ENCODE measurements at regions not wholly inside any gene's neighbourhood (a gene's known extent, or its start where the extent isn't known, plus 50 kb on each side); places are given as distances from the start of the nearest gene placed in this dataset.

DNA sequence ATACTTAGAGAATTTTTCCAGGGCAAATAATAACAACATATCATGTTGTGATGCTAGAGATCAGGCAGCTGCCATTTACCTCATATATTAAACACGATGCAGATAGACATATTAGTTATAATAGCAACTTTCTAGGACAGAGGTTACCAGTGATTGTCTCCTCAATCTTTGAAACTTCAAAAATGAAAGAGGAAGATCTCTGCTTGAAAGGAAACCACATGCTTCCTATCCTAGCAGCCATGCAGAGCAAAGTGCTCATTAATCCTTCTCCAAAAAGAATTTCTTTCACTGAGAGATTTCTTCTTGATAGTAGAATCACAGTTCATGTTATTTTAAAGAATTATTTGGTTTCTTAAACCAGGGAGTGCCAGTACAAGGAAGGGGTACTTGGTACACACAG lies 317.2 kb downstream of the CPS1 start:
- H4K20me1 ChIP-seq (ENCODE audit: insufficient read depth, low read length): no peaks in the 10 kb centered on the region
- no peak overlapping the region for H3K4me2 ChIP-seq (ENCODE audit: insufficient read depth, low read length)
- no peak for TF ChIP-seq CTCF (IDR thresholded peaks at IDR 0.05; ENCODE audit: extremely low read depth, low read depth, low read length)
- DNase-seq (ENCODE audit: insufficient read length, low spot score, missing footprints): no peak
- no peaks in the 10 kb centered on the region for H3K9me3 ChIP-seq (ENCODE audit: low read depth, low read length)
- no peaks in the 10 kb centered on the region for H3K36me3 ChIP-seq (ENCODE audit: insufficient read depth, low read length)
- no peak overlapping the region for H3K27ac ChIP-seq (ENCODE audit: low read depth, low read length)
- no peaks in the 10 kb centered on the region for H3K79me2 ChIP-seq (ENCODE audit: insufficient read depth, low read length)
- H2AFZ ChIP-seq (ENCODE audit: low read length): no peak overlapping the region
- no peaks in the 10 kb centered on the region for H3K4me1 ChIP-seq (ENCODE audit: insufficient read depth, low read length)
- H3K4me3 ChIP-seq (ENCODE audit: insufficient read depth, low read length): no peak overlapping the region
- no peaks in the 10 kb centered on the region for H3K27me3 ChIP-seq (ENCODE audit: insufficient read depth, low read length)

DNA sequence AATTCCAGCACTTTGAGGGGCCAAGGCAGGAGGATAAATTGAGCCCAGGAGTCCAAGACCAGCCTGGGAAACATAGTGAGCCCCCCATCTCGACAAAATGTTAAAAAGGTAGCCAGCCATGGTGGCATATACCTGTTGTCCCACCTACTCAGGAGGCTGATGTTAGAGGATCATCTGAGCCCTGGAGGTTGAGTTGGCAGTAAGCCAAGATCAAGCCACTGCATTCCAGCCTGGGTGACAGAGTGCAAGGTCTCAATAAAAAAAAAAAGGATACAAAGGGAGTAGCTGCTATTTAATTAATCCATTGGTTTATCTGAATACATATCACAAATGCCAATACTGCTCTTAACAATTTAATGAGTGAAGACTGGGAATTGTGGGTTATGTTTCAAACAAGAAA lies 327.8 kb downstream of the CPS1 start:
- DNase-seq (ENCODE audit: insufficient read length, low spot score, missing footprints): no peak
- no peak for TF ChIP-seq CTCF (IDR thresholded peaks at IDR 0.05; ENCODE audit: extremely low read depth, low read depth, low read length)
- Histone ChIP-seq H3K27me3 (ENCODE audit: insufficient read depth, low read length) (no peaks in the 10 kb centered on the region), H3K36me3 (ENCODE audit: insufficient read depth, low read length) (no peaks in the 10 kb centered on the region), H2AFZ (ENCODE audit: low read length) (no peak overlapping the region), H3K4me1 (ENCODE audit: insufficient read depth, low read length) (no peaks in the 10 kb centered on the region), H3K4me3 (ENCODE audit: insufficient read depth, low read length) (no peak overlapping the region), H3K9me3 (ENCODE audit: low read depth, low read length) (peaks cover 3% of the 10 kb centered on the region), H3K79me2 (ENCODE audit: insufficient read depth, low read length) (no peaks in the 10 kb centered on the region), H3K27ac (ENCODE audit: low read depth, low read length) (no peak overlapping the region), H4K20me1 (ENCODE audit: insufficient read depth, low read length) (no peaks in the 10 kb centered on the region), H3K4me2 (ENCODE audit: insufficient read depth, low read length) (no peak overlapping the region)

- no peak overlapping the region for H3K27ac ChIP-seq (ENCODE audit: low read depth, low read length)
- no peaks in the 10 kb centered on the region for H3K4me1 ChIP-seq (ENCODE audit: insufficient read depth, low read length)
- H3K36me3 ChIP-seq (ENCODE audit: insufficient read depth, low read length): no peaks in the 10 kb centered on the region
- no peaks in the 10 kb centered on the region for H3K79me2 ChIP-seq (ENCODE audit: insufficient read depth, low read length)
- TF ChIP-seq CTCF (IDR thresholded peaks at IDR 0.05; ENCODE audit: extremely low read depth, low read depth, low read length): no peak
- no peaks in the 10 kb centered on the region for H4K20me1 ChIP-seq (ENCODE audit: insufficient read depth, low read length)
- H3K9me3 ChIP-seq (ENCODE audit: low read depth, low read length): peaks cover 3% of the 10 kb centered on the region
- no peak for DNase-seq (ENCODE audit: insufficient read length, low spot score, missing footprints)
- H2AFZ ChIP-seq (ENCODE audit: low read length): no peak overlapping the region
- no peak overlapping the region for H3K4me3 ChIP-seq (ENCODE audit: insufficient read depth, low read length)
- no peak overlapping the region for H3K4me2 ChIP-seq (ENCODE audit: insufficient read depth, low read length)
- H3K27me3 ChIP-seq (ENCODE audit: insufficient read depth, low read length): no peaks in the 10 kb centered on the region
Observed at GRCh38 chr2:210888035-210888434, 331.6 kb downstream of the CPS1 start.

DNA sequence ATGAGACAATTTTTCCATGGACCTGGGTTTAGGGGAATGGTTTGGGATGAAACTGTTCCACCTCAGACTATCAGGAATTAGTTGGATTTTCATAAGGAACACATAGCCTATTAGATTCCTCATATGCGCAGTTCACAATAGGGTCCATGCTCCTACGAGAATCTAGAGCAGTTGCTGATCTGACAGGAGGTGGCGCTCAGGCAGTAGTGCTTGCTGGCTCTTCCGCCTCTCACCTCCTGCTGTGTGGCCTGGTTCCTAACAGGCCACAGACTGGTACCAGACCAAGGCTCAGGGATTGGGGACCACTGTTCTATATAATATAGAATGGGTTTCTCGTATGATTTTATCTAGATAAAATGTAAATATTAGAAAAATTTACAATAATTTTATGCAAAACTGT lies 338.7 kb downstream of the CPS1 start:
- no peaks in the 10 kb centered on the region for H3K4me1 ChIP-seq (ENCODE audit: insufficient read depth, low read length)
- H3K4me3 ChIP-seq (ENCODE audit: insufficient read depth, low read length): no peak overlapping the region
- no peak overlapping the region for H3K27ac ChIP-seq (ENCODE audit: low read depth, low read length)
- no peaks in the 10 kb centered on the region for H3K36me3 ChIP-seq (ENCODE audit: insufficient read depth, low read length)
- H3K79me2 ChIP-seq (ENCODE audit: insufficient read depth, low read length): no peaks in the 10 kb centered on the region
- H4K20me1 ChIP-seq (ENCODE audit: insufficient read depth, low read length): no peaks in the 10 kb centered on the region
- H3K9me3 ChIP-seq (ENCODE audit: low read depth, low read length): no peaks in the 10 kb centered on the region
- no peak for TF ChIP-seq CTCF (IDR thresholded peaks at IDR 0.05; ENCODE audit: extremely low read depth, low read depth, low read length)
- H2AFZ ChIP-seq (ENCODE audit: low read length): no peak overlapping the region
- H3K27me3 ChIP-seq (ENCODE audit: insufficient read depth, low read length): no peaks in the 10 kb centered on the region
- H3K4me2 ChIP-seq (ENCODE audit: insufficient read depth, low read length): no peak overlapping the region
- DNase-seq (ENCODE audit: insufficient read length, low spot score, missing footprints): no peak

Data from osteoblast (primary cell).